GM12878 (cell line): ENCODE measurements at regions not wholly inside any gene's neighbourhood (a gene's known extent, or its start where the extent isn't known, plus 50 kb on each side); places are given as distances from the start of the nearest gene placed in this dataset.

Source experiments
- ATAC-seq: fragments of 200-7000 bp; cut with Tn5 transposase; 3 replicates; pipeline ENCODE4 v1.9.1; 2020; ENCODE audit warnings: mild to moderate bottlenecking, moderate library complexity
- BruUV-seq: library from RNA; stranded (reverse); fragments of 400-500 nt; replicated peaks from 2 replicates; lab custom pipeline; 2021; lab: Mats Ljungman, UMichigan
- CTCF ChIA-PET: fragments of 300-600 bp; sonication (Branson Sonifier 250); formaldehyde crosslinking; extraction: SDS; loops from one replicate; lab custom pipeline; 2021; ENCODE audit warnings: inconsistent platforms; lab: Yijun Ruan, JAX
- POLR2A ChIA-PET: fragments of 350-600 bp; formaldehyde crosslinking; extraction: SDS; loops from one replicate; lab custom pipeline; 2021; ENCODE audit warnings: inconsistent platforms; lab: Charles Lee
- RAD21 ChIA-PET: fragments of 300-600 bp; sonication (Branson Sonifier 250); formaldehyde crosslinking; loops from one replicate; lab custom pipeline; 2023; ENCODE audit warnings: antibody characterized with exemption; ENCODE audit not compliant: unreplicated experiment; lab: Charles Lee
- SMC1A ChIA-PET: fragments of 300-600 bp; sonication (Branson Sonifier 250); formaldehyde crosslinking; loops from one replicate; lab custom pipeline; 2023; ENCODE audit not compliant: unreplicated experiment, uncharacterized antibody; lab: Charles Lee
- DNase-seq: peaks from one replicate; pipeline ENCODE4 v3.0.0-alpha.2; 2011; ENCODE audit warnings: low read depth, low spot score
- FAIRE-seq: peaks from 3 replicates; lab custom pipeline; 2011; peaks lifted over from hg19 to GRCh38; lab: Jason Lieb, UNC
- H2AFZ ChIP-seq: 2 replicates; pipeline ENCODE4 v1.6.0; 2011; ENCODE audit warnings: low read depth, low read length, control low read depth; ENCODE audit not compliant: control insufficient read depth
- H3K27ac ChIP-seq: 2 replicates; pipeline ENCODE4 v1.5.1; 2011; ENCODE audit warnings: control low read depth; ENCODE audit not compliant: control insufficient read depth, insufficient read depth
- H3K27me3 ChIP-seq, 2 experiments: replicated peaks in 1 of 2; 2 replicates each; pipeline versions ENCODE4 v1.6.0 to v1.6.1; 2011; ENCODE audit warnings: low read length in 1 of 2; ENCODE audit not compliant: control insufficient read depth in 2 of 2, insufficient read depth in 2 of 2
- H3K36me3 ChIP-seq, 2 experiments: 2 replicates each; pipeline ENCODE4 v1.5.1; 2011; ENCODE audit warnings: low read length in 1 of 2; ENCODE audit not compliant: control insufficient read depth in 2 of 2, insufficient read depth in 2 of 2
- H3K4me1 ChIP-seq: 2 replicates; pipeline ENCODE4 v1.6.1; 2011; ENCODE audit warnings: mild to moderate bottlenecking, low read length, moderate library complexity, mixed read lengths; ENCODE audit not compliant: control insufficient read depth, insufficient read depth
- H3K4me2 ChIP-seq: 2 replicates; pipeline ENCODE4 v1.6.0; 2011; ENCODE audit warnings: control low read depth; ENCODE audit not compliant: control insufficient read depth, insufficient read depth
- H3K4me3 ChIP-seq: fragments of 200-600 bp; sonication (generic); 2 replicates; pipeline ENCODE4 v1.5.1; 2016
- H3K79me2 ChIP-seq: 2 replicates; pipeline ENCODE4 v1.6.0; 2011; ENCODE audit warnings: low read length; ENCODE audit not compliant: control insufficient read depth, insufficient read depth
- H3K9ac ChIP-seq: 2 replicates; pipeline ENCODE4 v1.8.0; 2011; ENCODE audit warnings: low read length, control low read depth, mixed read lengths; ENCODE audit not compliant: control insufficient read depth, insufficient read depth
- H3K9me3 ChIP-seq: replicated peaks from 3 replicates; pipeline ENCODE4 v1.5.1; 2011; ENCODE audit warnings: mild to moderate bottlenecking, low read length; ENCODE audit not compliant: control insufficient read depth, insufficient read depth
- H4K20me1 ChIP-seq: 2 replicates; pipeline ENCODE4 v1.6.0; 2011; ENCODE audit not compliant: control insufficient read depth, insufficient read depth
- EED ChIP-seq: sonication (generic); IDR thresholded peaks from 2 replicates; pipeline ENCODE4 v1.6.1; 2016; ENCODE audit warnings: antibody characterized with exemption, low read depth
- HDAC2 ChIP-seq: fragments of 200-600 bp; sonication (generic); IDR thresholded peaks from 2 replicates; pipeline ENCODE4 v1.6.1; 2017
- MXI1 ChIP-seq: fragments of 150-350 bp; IDR thresholded peaks from 2 replicates; pipeline ENCODE4 v1.6.1; 2011; ENCODE audit warnings: low read depth, mild to moderate bottlenecking, inconsistent platforms, low read length, improper control_type of control experiment
- NFIC ChIP-seq: IDR thresholded peaks from 2 replicates; pipeline ENCODE4 v1.6.1; 2012; ENCODE audit warnings: low read depth, mild to moderate bottlenecking, inconsistent platforms, low read length, moderate library complexity
- PAX8 ChIP-seq: fragments of 450-650 bp; IDR thresholded peaks from 2 replicates; pipeline ENCODE4 v1.6.1; 2017; ENCODE audit warnings: mild to moderate bottlenecking, moderate library complexity
- POLR2AphosphoS5 ChIP-seq: IDR thresholded peaks from 2 replicates; pipeline ENCODE4 v1.6.1; 2011; ENCODE audit warnings: mild to moderate bottlenecking, low read length, inconsistent platforms
- RB1 ChIP-seq: fragments of 450-650 bp; formaldehyde crosslinking; IDR thresholded peaks from 2 replicates; pipeline ENCODE4 v1.6.1; 2017; ENCODE audit warnings: mild to moderate bottlenecking, borderline replicate concordance
- SPI1 ChIP-seq: IDR thresholded peaks from 2 replicates; pipeline ENCODE4 v1.6.1; 2011; ENCODE audit warnings: low read depth, mild to moderate bottlenecking, low read length, moderate library complexity, borderline replicate concordance; ENCODE audit not compliant: insufficient read depth
- TCF3 ChIP-seq: IDR thresholded peaks from 2 replicates; pipeline ENCODE4 v1.6.1; 2012; ENCODE audit warnings: low read depth, mild to moderate bottlenecking, low read length, borderline replicate concordance; ENCODE audit not compliant: insufficient read depth
- YBX1 ChIP-seq: fragments of 450-650 bp; IDR thresholded peaks from 2 replicates; pipeline ENCODE4 v1.6.1; 2016; ENCODE audit warnings: antibody characterized with exemption
- WGBS: methylation state at CpG from one replicate; pipeline ENCODE4 v1.1.6; 2016; ENCODE audit warnings: low lambda C conversion rate; ENCODE audit not compliant: insufficient replicate concordance, insufficient coverage; ENCODE audit errors: missing lambda C conversion rate; 5-methylcytosine and 5-hydroxymethylcytosine counted together
- in situ Hi-C: fragments of 300-500 bp; cut with MboI; formaldehyde crosslinking; loops from 9 replicates; pipeline ENCODE4 v1.14.3; 2018; ENCODE audit warnings: mixed read lengths
- intact Hi-C: fragments of 100-400 bp; cut with micrococcal nuclease; formaldehyde crosslinking; loops from one replicate; pipeline ENCODE4 v1.14.2; 2022; ENCODE audit not compliant: unreplicated experiment
- TF ChIP-seq, protein P1 (sequence below): fragments of 450-650 bp; conservative IDR thresholded peaks from 2 replicates; pipeline ENCODE4 v1.6.1; 2017; ENCODE audit warnings: mild to moderate bottlenecking, moderate library complexity

DNA sequence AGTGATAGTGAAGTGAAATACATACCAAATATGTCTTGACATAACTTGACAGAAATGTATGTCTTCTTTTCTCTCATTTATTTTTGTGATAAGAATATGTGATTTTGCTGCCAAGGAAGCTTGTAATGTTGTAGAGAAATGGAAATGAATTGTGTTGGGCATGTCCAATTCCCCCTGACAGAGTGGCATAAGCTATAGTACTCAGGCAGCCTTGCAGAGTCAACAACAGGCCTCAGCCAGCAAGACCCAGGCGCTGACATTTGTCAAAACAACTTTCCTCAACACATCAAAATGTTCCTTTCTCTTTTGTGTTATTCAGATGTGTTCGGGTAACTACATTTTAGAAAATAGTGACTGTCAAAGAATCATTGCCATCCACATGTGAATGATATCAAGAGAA is 538.1 kb upstream of the ATP11B start (continued):
- TF ChIP-seq, protein P1, sequence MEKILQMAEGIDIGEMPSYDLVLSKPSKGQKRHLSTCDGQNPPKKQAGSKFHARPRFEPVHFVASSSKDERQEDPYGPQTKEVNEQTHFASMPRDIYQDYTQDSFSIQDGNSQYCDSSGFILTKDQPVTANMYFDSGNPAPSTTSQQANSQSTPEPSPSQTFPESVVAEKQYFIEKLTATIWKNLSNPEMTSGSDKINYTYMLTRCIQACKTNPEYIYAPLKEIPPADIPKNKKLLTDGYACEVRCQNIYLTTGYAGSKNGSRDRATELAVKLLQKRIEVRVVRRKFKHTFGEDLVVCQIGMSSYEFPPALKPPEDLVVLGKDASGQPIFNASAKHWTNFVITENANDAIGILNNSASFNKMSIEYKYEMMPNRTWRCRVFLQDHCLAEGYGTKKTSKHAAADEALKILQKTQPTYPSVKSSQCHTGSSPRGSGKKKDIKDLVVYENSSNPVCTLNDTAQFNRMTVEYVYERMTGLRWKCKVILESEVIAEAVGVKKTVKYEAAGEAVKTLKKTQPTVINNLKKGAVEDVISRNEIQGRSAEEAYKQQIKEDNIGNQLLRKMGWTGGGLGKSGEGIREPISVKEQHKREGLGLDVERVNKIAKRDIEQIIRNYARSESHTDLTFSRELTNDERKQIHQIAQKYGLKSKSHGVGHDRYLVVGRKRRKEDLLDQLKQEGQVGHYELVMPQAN, result no peak
- no peak for TF ChIP-seq PAX8

DNA sequence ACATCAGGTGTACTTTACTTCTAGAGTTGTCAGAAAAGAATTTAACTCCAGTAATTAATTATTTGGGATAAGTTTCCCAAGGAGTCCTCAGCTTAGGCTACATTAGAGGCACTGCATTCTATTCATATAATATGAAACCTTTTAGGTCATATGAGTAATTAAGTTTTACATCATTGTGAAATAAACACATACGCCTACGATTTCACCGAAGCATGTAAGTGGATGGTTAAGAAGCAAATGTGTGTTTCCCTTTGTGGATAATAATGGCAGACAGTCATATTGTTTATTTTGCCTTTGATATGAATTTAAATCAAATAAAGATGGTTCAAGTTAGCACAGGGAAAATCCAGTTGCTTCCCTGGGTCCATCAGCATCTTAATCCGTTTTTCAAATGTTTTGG is 535.9 kb upstream of the ATP11B start:
- no peak for TF ChIP-seq YBX1
- TF ChIP-seq NFIC, result no peak
- TF ChIP-seq RB1, result no peak
- no peak for TF ChIP-seq POLR2AphosphoS5
- TF ChIP-seq MXI1, result no peak
- no peak for TF ChIP-seq HDAC2
- no peak for TF ChIP-seq EED
- TF ChIP-seq SPI1, result no peak
- no peak for TF ChIP-seq TCF3
- no TSS peak for BruUV-seq
- Histone ChIP-seq H2AFZ (no peak overlapping the region), H3K27me3 (no peaks in the 10 kb centered on the region; a peak in 1 of 4 replicates), H3K79me2 (no peaks in the 10 kb centered on the region), H3K36me3 (no peaks in the 10 kb centered on the region), H3K9me3 (no peaks in the 10 kb centered on the region), H3K9ac (no peak overlapping the region), H3K4me1 (no peaks in the 10 kb centered on the region), H3K4me2 (no peak overlapping the region), H3K4me3 (no peak overlapping the region), H4K20me1 (no peaks in the 10 kb centered on the region), H3K27ac (no peak overlapping the region)
- in situ Hi-C loops (loop anchor here (10.0 kb wide), 1 partner anchor 553 kb away; no protein-coding TSS in a partner anchor), intact Hi-C loops (no loop called here)
- RAD21 ChIA-PET, result no interaction called here
- DNase-seq, result no peak
- CTCF ChIA-PET, result no interaction called here
- POLR2A ChIA-PET, result no interaction called here
- ATAC-seq, result no peak
- FAIRE-seq, result no peak
- WGBS, result 26% methylated on average over 4 of the region's 4 CpGs
- SMC1A ChIA-PET, result no interaction called here
